SK-N-SH (cell line): ENCODE measurements at regions not wholly inside any gene's neighbourhood (a gene's known extent, or its start where the extent isn't known, plus 50 kb on each side); places are given as distances from the start of the nearest gene placed in this dataset.

Source experiments
- CTCF ChIA-PET: fragments of 300-600, 350-600 bp; formaldehyde crosslinking; extraction: SDS; loops from one replicate; lab custom pipeline; 2021; lab: Yijun Ruan, JAX
- POLR2A ChIA-PET: fragments of 350-600 bp; sonication (Branson Sonifier 250); formaldehyde crosslinking; extraction: SDS; loops from one replicate; lab custom pipeline; 2020; ENCODE audit warnings: antibody characterized with exemption, inconsistent platforms; lab: Yijun Ruan, JAX
- DNase-seq: peaks from one replicate; pipeline ENCODE4 v3.0.0; 2012
- H2AFZ ChIP-seq: fragments of 200-600 bp; sonication (generic); 2 replicates; pipeline ENCODE4 v1.8.1; 2016; ENCODE audit warnings: antibody characterized with exemption, mild to moderate bottlenecking, low read depth
- H3F3A ChIP-seq: fragments of 200-600 bp; sonication (generic); replicated peaks from 2 replicates; pipeline ENCODE3; 2016; ENCODE audit warnings: antibody characterized with exemption, mild to moderate bottlenecking; ENCODE audit not compliant: insufficient read depth
- H3K27ac ChIP-seq, 2 experiments: fragments of 200-500 bp in 1 of 2; fragments of 200-600 bp in 1 of 2; sonication (Bioruptor generic) in 1 of 2; sonication (generic), shearing (Covaris generic) in 1 of 2; 2 replicates each; pipeline versions ENCODE4 v1.5.1 to v1.6.1; 2014 to 2016; ENCODE audit warnings: low read depth in 2 of 2, inconsistent platforms in 1 of 2, low read length in 1 of 2, mild to moderate bottlenecking in 1 of 2, mixed read lengths in 1 of 2
- H3K27me3 ChIP-seq: fragments of 200-600 bp; sonication (generic), shearing (Covaris generic); 2 replicates; pipeline ENCODE4 v1.6.1; 2016; ENCODE audit warnings: mixed run types; ENCODE audit not compliant: insufficient read depth
- H3K36me3 ChIP-seq, 2 experiments: fragments of 200-500 bp in 1 of 2; fragments of 200-600 bp in 1 of 2; sonication (Bioruptor generic) in 1 of 2; sonication (generic) in 1 of 2; replicated peaks in 1 of 2; 2 replicates each; pipeline versions ENCODE3 to v1.5.1; 2014 to 2016; ENCODE audit warnings: low read length in 1 of 2, mild to moderate bottlenecking in 1 of 2; ENCODE audit not compliant: insufficient read depth in 2 of 2, control insufficient read depth in 1 of 2
- H3K4me1 ChIP-seq, 2 experiments: fragments of 200-500 bp in 1 of 2; fragments of 200-600 bp in 1 of 2; sonication (Bioruptor generic) in 1 of 2; sonication (generic), shearing (Covaris generic) in 1 of 2; 2 replicates each; pipeline versions ENCODE4 v1.5.1 to v1.6.1; 2014 to 2016; ENCODE audit warnings: low read depth in 1 of 2, low read length in 1 of 2, mixed run types in 1 of 2; ENCODE audit not compliant: insufficient read depth in 2 of 2, control insufficient read depth in 1 of 2
- H3K4me2 ChIP-seq: fragments of 200-600 bp; sonication (generic), shearing (Covaris generic); 2 replicates; pipeline ENCODE4 v1.6.1; 2017; ENCODE audit warnings: mixed run types
- H3K4me3 ChIP-seq, 2 experiments: fragments of 200-500 bp in 1 of 2; fragments of 200-600 bp in 1 of 2; sonication (Bioruptor generic) in 1 of 2; sonication (generic), shearing (Covaris generic) in 1 of 2; 2 replicates each; pipeline versions ENCODE4 v1.5.1 to v1.8.1; 2014 to 2016; ENCODE audit warnings: low read depth in 2 of 2, inconsistent platforms in 1 of 2, low read length in 1 of 2, mild to moderate bottlenecking in 1 of 2, mixed read lengths in 1 of 2, moderate library complexity in 1 of 2
- H3K79me2 ChIP-seq: fragments of 200-600 bp; sonication (generic); 2 replicates; pipeline ENCODE4 v1.8.1; 2017; ENCODE audit warnings: mild to moderate bottlenecking; ENCODE audit not compliant: insufficient read depth
- H3K9ac ChIP-seq: fragments of 200-600 bp; sonication (generic); 2 replicates; pipeline ENCODE4 v1.6.1; 2017; ENCODE audit warnings: mixed run types
- H3K9me2 ChIP-seq: fragments of 200-600 bp; sonication (generic); 2 replicates; pipeline ENCODE4 v1.6.1; 2017; ENCODE audit warnings: mixed run types
- H3K9me3 ChIP-seq: fragments of 200-600 bp; sonication (generic); 2 replicates; pipeline ENCODE4 v1.6.1; 2017; ENCODE audit warnings: mixed run types, mild to moderate bottlenecking, moderate library complexity
- H4K20me1 ChIP-seq: fragments of 200-600 bp; sonication (generic); 2 replicates; pipeline ENCODE4 v1.6.1; 2017; ENCODE audit warnings: mild to moderate bottlenecking, mixed run types; ENCODE audit not compliant: insufficient read depth
- CHD2 ChIP-seq: fragments of 150-350 bp; IDR thresholded peaks from 2 replicates; pipeline ENCODE4 v1.6.1; 2018; ENCODE audit warnings: low read length; ENCODE audit not compliant: partially characterized antibody
- EZH2phosphoT487 ChIP-seq: fragments of 200-600 bp; sonication (generic); IDR thresholded peaks from 2 replicates; pipeline ENCODE4 v1.6.1; 2017; ENCODE audit warnings: low read depth, mixed run types, mild to moderate bottlenecking, antibody characterized with exemption, moderate library complexity, borderline replicate concordance
- GABPA ChIP-seq: IDR thresholded peaks from 2 replicates; pipeline ENCODE4 v1.4.0; 2012; ENCODE audit warnings: low read depth, mild to moderate bottlenecking
- IRF3 ChIP-seq: fragments of 150-350 bp; IDR thresholded peaks from 2 replicates; pipeline ENCODE4 v1.6.1; 2016; ENCODE audit warnings: mild to moderate bottlenecking, low read depth, low read length
- NFIC ChIP-seq: IDR thresholded peaks from 2 replicates; pipeline ENCODE4 v1.4.0; 2012; ENCODE audit warnings: borderline replicate concordance
- POLR2AphosphoS5 ChIP-seq: IDR thresholded peaks from 2 replicates; pipeline ENCODE4 v1.6.1; 2012; ENCODE audit warnings: low read depth, low read length
- RCOR1 ChIP-seq: fragments of 150-350 bp; IDR thresholded peaks from 2 replicates; pipeline ENCODE4 v1.6.1; 2017; ENCODE audit warnings: antibody characterized with exemption, low read length
- RXRA ChIP-seq: IDR thresholded peaks from 2 replicates; pipeline ENCODE4 v1.4.0; 2012; ENCODE audit warnings: low read depth, mild to moderate bottlenecking, borderline replicate concordance
- SMC3 ChIP-seq: IDR thresholded peaks from 2 replicates; pipeline ENCODE4 v1.6.1; 2012; ENCODE audit warnings: low read depth, low read length, improper control_type of control experiment
- TCF12 ChIP-seq: IDR thresholded peaks from 2 replicates; pipeline ENCODE4 v1.4.0; 2012
- YY1 ChIP-seq: IDR thresholded peaks from 2 replicates; pipeline ENCODE4 v1.4.0; 2012; ENCODE audit warnings: low read depth, mild to moderate bottlenecking
- WGBS: methylation state at CpG from one replicate; pipeline ENCODE4 v1.1.6; 2017; ENCODE audit warnings: low lambda C conversion rate; 5-methylcytosine and 5-hydroxymethylcytosine counted together
- TF ChIP-seq, protein P1 (sequence below): fragments of 200-600 bp; sonication (generic); IDR thresholded peaks from 2 replicates; pipeline ENCODE4 v1.6.1; 2017; ENCODE audit warnings: antibody characterized with exemption, mild to moderate bottlenecking, moderate library complexity

GRCh38 chrX:109300415-109300814 is 181.5 kb downstream of the GUCY2F start:
- Histone ChIP-seq H3K9me3 (no peaks in the 10 kb centered on the region), H4K20me1 (no peaks in the 10 kb centered on the region), H3K4me2 (no peak overlapping the region), H3K27me3 (peaks cover 11% of the 10 kb centered on the region; the same call in 1 of the 2 replicates), H3K27ac (no peak overlapping the region), H3K9me2 (no peaks in the 10 kb centered on the region), H3K4me3 (no peak overlapping the region), H3K9ac (no peak overlapping the region), H3K36me3 (no peaks in the 10 kb centered on the region), H2AFZ (no peak overlapping the region), H3K79me2 (no peaks in the 10 kb centered on the region), H3K4me1 (no peaks in the 10 kb centered on the region), H3F3A (no peaks in the 10 kb centered on the region)
- no peak for DNase-seq
- TF ChIP-seq RXRA (no peak), EZH2phosphoT487 (no peak), IRF3 (no peak), CHD2 (no peak), POLR2AphosphoS5 (no peak)
- CTCF ChIA-PET: no interaction called here
- WGBS: 0% methylated on average over 1 of the region's 1 CpG
- POLR2A ChIA-PET: no interaction called here

- H3K36me3 ChIP-seq: no peaks in the 10 kb centered on the region
- H3K9me3 ChIP-seq: no peaks in the 10 kb centered on the region
- H2AFZ ChIP-seq: no peak overlapping the region
- no peak overlapping the region for H3K4me3 ChIP-seq
- H3K4me2 ChIP-seq: no peak overlapping the region
- no peak overlapping the region for H3K27ac ChIP-seq
- H3K9me2 ChIP-seq: no peaks in the 10 kb centered on the region
- CTCF ChIA-PET: no interaction called here
- TF ChIP-seq TCF12: no peak
- TF ChIP-seq EZH2phosphoT487: no peak
- TF ChIP-seq RCOR1: no peak
- TF ChIP-seq POLR2AphosphoS5: no peak
- TF ChIP-seq, protein P1, sequence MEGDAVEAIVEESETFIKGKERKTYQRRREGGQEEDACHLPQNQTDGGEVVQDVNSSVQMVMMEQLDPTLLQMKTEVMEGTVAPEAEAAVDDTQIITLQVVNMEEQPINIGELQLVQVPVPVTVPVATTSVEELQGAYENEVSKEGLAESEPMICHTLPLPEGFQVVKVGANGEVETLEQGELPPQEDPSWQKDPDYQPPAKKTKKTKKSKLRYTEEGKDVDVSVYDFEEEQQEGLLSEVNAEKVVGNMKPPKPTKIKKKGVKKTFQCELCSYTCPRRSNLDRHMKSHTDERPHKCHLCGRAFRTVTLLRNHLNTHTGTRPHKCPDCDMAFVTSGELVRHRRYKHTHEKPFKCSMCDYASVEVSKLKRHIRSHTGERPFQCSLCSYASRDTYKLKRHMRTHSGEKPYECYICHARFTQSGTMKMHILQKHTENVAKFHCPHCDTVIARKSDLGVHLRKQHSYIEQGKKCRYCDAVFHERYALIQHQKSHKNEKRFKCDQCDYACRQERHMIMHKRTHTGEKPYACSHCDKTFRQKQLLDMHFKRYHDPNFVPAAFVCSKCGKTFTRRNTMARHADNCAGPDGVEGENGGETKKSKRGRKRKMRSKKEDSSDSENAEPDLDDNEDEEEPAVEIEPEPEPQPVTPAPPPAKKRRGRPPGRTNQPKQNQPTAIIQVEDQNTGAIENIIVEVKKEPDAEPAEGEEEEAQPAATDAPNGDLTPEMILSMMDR: no peak
- no peak for TF ChIP-seq YY1
- no peak for TF ChIP-seq GABPA
- TF ChIP-seq NFIC: no peak
- TF ChIP-seq IRF3: no peak
- TF ChIP-seq SMC3: no peak
- TF ChIP-seq, all 33 proteins: peak for 0
- Histone ChIP-seq H4K20me1 (no peaks in the 10 kb centered on the region), H3F3A (no peaks in the 10 kb centered on the region), H3K27me3 (peaks cover 6% of the 10 kb centered on the region; the same call in 1 of the 2 replicates), H3K4me1 (no peaks in the 10 kb centered on the region), H3K79me2 (no peaks in the 10 kb centered on the region), H3K9ac (no peak overlapping the region)
- WGBS: 0% methylated on average over 2 of the region's 2 CpGs
- POLR2A ChIA-PET: no interaction called here
- no peak for DNase-seq
Measured at GRCh38 chrX:109299091-109299490, 182.8 kb downstream of the GUCY2F start.
